ENCODE measurements at regions not wholly inside any gene's neighbourhood (a gene's known extent, or its start where the extent isn't known, plus 50 kb on each side); places are given as distances from the start of the nearest gene placed in this dataset.

DNA sequence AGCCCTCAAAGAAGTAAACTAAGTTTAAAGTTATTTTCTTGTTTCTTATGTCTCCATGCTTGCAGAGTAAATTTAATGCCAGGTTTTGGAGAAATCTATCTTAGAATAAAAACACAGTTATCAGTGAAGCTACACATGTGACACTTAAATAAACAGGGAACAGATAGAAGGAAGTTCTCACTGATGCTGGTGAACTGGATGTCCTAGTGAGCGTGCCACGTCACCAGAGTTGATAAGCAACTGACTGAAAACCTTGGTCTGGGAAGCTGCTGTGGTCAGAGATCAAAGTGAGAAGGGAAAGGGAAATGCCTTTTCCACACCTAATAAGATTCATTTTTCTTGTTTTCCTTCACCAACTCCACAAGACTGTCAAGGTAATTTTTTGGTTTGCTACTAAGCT lies 74.8 kb upstream of the PCED1B start:
- Mint-ChIP-seq H3K4me3 (no peak overlapping the region), H3K27ac (no peak overlapping the region), H3K4me1 (no peaks in the 10 kb centered on the region), H3K27me3 (ENCODE audit: low read depth) (no peaks in the 10 kb centered on the region), H3K9me3 (peaks cover 0 to 2% of the 10 kb centered on the region in 2 experiments; a peak in 3 of 5 replicates), H3K36me3 (ENCODE audit: insufficient read depth in 1 of 3, low read depth in 3 of 3) (no peaks in the 10 kb centered on the region; a peak in 2 of 7 replicates)
- no peak overlapping the region for H3K18ac ChIP-seq (ENCODE audit: insufficient read length, low read depth, low read length)
- H4K91ac ChIP-seq (ENCODE audit: insufficient read length, low read depth, low read length) = no peak overlapping the region
- no CpG with 5 or more reads among the region's 2 CpGs for WGBS (ENCODE audit: extremely low coverage, insufficient read length, low lambda C conversion rate)
- H3K79me2 ChIP-seq (ENCODE audit: insufficient read depth, low read length) = no peaks in the 10 kb centered on the region
- no peak overlapping the region for H3K14ac ChIP-seq (ENCODE audit: insufficient read depth, low read length)
- no peak overlapping the region for H3K4me2 ChIP-seq (ENCODE audit: insufficient read depth, insufficient read length, low read length)
- H2AK5ac ChIP-seq (ENCODE audit: insufficient read length, low read length) = no peak overlapping the region
- H3K27ac ChIP-seq (ENCODE audit: insufficient read length, low read depth, low read length) = no peak overlapping the region
- no peak overlapping the region for H3T11ph ChIP-seq (ENCODE audit: low read length)
- no peak overlapping the region for H3K56ac ChIP-seq (ENCODE audit: insufficient read length, low read depth, low read length)
- no peaks in the 10 kb centered on the region for H3K4me1 ChIP-seq (ENCODE audit: insufficient read depth, low read length)
- H2BK5ac ChIP-seq (ENCODE audit: insufficient read length, low read length) = no peak overlapping the region
- H2BK20ac ChIP-seq (ENCODE audit: low read depth, low read length, poor library complexity, severe bottlenecking) = no peak overlapping the region
- no peaks in the 10 kb centered on the region for H3K23me2 ChIP-seq (ENCODE audit: insufficient read length, low read depth, low read length, poor library complexity, severe bottlenecking)
- no peak for DNase-seq
- H4K20me1 ChIP-seq (ENCODE audit: control insufficient read depth, insufficient read depth, insufficient read length) = no peaks in the 10 kb centered on the region
- H2BK120ac ChIP-seq (ENCODE audit: low read depth, low read length, poor library complexity, severe bottlenecking) = no peak overlapping the region
- no peak overlapping the region for H3K23ac ChIP-seq (ENCODE audit: insufficient read length, low read depth, low read length)
- no peaks in the 10 kb centered on the region for H3K9me3 ChIP-seq (ENCODE audit: control insufficient read depth, low read depth, low read length)
- no peak overlapping the region for H2BK15ac ChIP-seq (ENCODE audit: low read depth, low read length)
- no peak overlapping the region for H3K4ac ChIP-seq (ENCODE audit: low read depth, low read length)
- no peak overlapping the region for H4K5ac ChIP-seq (ENCODE audit: insufficient read length, low read depth, low read length)
- no peak overlapping the region for H4K8ac ChIP-seq (replicated peaks; ENCODE audit: insufficient read length, low read depth, low read length)
- H2BK12ac ChIP-seq (ENCODE audit: insufficient read length, low read depth, low read length) = no peak overlapping the region
- TF ChIP-seq CTCF (conservative IDR thresholded peaks at IDR 0.05) = no peak
- H3K27me3 ChIP-seq (ENCODE audit: insufficient read depth, low read length) = no peaks in the 10 kb centered on the region
- H3K9ac ChIP-seq (ENCODE audit: extremely low read depth, insufficient read length, low read length) = no peak overlapping the region
- no peak overlapping the region for H2AFZ ChIP-seq (ENCODE audit: low read length)
- no peaks in the 10 kb centered on the region for H3K79me1 ChIP-seq (ENCODE audit: insufficient read depth, low read depth, low read length, poor library complexity, severe bottlenecking)

All from H9 (cell line).